Stimulated activated CD4-positive, alpha-beta T cell treated with anti-CD3 and anti-CD28 coated beads, Interleukin-4, amount 100 ng/mL, for 24 hours (primary cell): ENCODE measurements at regions not wholly inside any gene's neighbourhood (a gene's known extent, or its start where the extent isn't known, plus 50 kb on each side); places are given as distances from the start of the nearest gene placed in this dataset.
A peak's percentile ranks its signal among the peaks of the same experiment; 100 is the strongest.
"Not testable (repeated sequence)": the region's sequence is repeated elsewhere in the genome, so short reads cannot be mapped to it uniquely, and the experiment has no call there.

Experiments
- DNase-seq: peaks from one replicate; pipeline ENCODE4 v3.0.0-alpha.2; 2020

DNA sequence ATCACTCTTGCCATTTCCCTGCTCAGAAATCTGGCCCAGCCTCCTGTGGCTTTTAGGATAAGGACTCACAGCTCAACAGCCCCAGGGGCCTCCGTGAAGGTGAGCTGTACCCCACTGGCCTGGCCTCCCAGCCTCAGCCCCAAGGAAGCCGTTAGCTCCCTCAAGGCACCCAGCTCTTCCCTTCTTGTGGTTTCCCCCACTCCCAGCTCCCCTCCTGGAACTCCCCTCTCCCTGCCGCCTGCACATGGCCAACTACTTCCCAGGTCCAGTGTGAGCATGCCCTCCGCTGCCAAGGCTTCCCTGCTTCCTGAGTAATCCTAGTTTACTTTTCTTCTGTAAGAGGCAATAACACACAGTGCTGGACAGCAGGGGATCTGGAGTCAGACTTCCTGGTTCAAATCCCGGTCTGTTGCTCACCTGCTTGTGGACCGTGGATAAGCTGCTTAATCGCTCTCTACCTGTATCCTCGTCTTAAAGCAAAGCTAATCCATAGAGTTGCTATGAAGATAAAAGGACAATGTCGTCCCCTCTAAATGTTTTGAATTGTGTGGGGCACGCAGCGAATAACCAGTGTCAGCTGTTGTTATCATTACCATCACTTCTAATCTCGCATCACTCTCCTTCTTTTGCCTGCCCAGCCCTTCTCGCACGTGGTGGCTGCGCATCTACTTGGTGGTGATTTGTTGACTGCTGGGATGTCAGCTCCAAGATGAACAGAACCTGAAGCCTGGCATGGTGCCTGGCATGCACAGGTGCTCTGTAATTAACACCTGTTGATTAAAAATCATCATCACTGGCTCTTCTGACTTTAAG is 86.6 kb downstream of the C5orf15 start:
- no peak for DNase-seq

DNA sequence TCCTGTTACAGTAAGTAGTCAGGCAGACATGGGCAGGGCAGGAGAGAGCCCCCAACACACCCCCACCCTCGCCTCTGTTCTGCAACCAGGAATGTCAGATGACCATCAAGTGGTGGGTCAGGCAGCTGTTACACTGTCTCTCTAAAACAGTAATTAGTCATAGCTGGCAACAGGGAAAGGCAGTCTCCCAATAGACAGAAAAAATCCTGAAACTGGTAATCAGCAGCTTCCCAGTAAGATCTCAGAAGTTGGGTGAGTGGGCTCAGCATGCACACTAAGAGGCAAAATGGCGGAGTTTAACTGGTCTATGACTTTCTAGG is 90.2 kb downstream of the C5orf15 start:
- DNase-seq, result no peak

DNA sequence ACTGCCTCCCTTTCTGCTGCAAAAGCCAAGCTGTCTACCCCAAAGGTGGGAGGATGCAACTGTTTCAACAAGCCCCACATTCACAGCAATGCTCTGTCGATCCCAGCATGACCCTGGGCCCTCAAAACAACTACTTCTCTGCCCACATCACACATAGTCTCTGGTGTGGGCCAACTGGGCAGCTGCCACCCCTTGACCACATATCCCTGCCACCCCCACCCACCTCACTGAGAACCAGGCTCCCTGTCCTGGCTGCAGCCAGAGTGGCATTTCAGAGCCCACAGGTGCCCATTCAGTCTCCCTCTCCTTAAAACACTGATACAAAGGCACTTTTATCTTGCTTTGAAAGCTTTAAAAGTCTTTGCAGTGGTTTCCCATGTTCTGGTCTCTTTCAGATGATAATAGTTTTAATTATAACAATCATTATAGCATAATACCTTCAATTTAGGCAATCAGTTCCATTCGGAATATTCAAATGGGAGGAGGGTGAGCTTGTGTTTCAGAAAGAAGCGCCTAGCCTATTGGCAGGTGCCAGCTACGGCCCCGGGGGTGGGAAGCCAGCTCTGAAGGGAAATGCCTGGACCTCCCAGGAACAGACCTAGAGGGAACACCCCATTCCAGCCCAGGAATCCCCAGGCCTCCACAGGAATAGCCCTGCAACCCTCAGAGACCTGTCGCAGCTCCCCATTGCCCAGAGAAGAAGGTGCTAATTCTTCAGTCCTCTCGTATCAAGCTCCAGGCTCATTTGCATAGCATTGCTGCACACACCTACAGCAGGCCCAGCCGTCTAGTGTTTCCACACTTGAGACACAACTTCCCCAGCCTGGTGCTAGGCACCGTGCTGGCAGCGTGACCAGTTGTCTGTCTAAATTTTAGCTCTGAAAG is 90.8 kb downstream of the C5orf15 start:
- DNase-seq, result no peak

GRCh38 chr5:133876266-133876665 is 92.2 kb downstream of the C5orf15 start:
- no peak for DNase-seq

- no peak for DNase-seq
Measured at GRCh38 chr5:133875179-133875578, 93.2 kb downstream of the C5orf15 start.

DNA sequence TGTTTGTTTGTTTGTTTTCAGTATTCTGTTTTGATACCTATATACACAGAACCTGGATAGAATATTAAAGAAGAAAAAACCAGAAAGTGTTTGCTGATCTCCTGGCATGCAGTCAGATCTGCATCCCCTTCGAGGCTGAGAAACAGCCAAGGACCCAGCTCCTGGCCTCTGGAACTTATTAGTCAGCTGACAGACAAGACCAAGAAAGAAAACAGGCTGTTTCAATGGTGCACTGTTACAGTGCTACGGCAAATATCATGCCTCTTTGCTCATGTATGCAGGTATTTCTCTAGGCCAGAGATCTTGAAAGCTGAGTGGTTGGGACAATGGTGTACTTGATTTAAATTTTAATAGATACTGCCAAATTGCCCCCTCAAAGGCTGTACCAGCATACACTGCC is 95.0 kb downstream of the C5orf15 start:
- DNase-seq, result peak; percentile 17

GRCh38 chr5:133870661-133871060 is 97.8 kb downstream of the C5orf15 start:
- no peak for DNase-seq

DNA sequence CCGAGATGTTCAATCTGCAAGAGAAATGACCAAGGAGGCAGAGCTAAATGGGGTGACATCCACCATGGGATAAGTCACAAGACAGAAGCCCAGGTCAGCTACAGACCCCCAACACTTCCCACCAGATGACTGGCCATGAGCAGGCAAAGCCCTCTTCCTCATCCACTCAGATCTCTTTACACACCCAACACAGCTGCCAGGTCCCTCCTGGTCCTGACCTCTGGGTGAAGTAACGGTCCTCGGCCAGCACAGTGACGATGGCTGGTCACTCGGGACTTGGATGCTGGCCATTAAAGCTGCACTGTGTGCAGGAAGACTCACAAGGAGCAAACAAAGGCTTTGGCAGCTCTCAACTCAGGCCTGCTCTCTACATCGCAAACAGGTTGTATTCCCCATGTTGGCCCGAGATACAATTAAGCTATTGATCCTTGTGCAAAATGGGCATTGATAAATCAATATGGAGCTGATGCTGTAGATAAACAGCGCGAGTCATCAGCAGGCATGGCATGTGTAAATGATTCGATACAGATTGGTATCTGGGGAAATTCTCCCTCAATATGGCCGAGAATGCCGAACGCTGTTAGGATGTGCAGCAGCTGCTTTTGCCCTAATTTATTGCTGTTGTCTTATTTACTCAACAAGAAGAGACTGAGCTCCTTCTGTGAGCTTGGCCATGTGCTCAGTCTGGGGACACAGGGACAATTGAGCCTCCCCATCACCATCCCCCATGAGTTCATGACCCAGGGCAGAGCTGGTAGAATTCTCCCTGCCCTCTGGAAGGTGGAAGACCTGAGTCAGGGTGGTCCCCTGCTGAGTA is 98.7 kb downstream of the C5orf15 start:
- no peak for DNase-seq

DNA sequence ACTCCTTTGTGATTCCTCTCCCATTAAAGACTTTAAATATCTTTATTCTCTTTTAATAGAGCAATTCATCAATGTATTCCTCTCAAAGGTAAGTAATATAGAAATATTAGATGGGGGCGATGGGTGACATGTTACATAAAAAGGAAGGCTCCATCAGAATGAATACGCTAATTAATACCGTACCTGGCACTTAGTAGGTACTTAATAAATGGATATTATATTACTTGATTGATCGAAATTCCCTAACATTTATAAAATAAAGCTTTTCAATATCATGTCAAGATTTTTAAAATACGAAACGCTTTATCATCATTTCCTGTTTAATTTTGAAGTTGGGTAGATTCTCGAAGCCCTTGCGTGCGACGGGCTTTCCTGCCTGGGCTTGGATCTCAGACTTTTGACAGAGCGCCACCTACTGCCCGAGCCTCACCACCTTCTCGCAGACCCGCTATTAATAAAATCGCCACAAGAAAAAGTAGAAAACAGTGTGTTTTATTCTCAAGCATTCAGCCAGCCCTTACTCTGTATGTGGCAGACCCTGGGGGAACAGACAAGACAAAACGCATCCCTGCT is 99.4 kb downstream of the C5orf15 start:
- DNase-seq, result peak; percentile 84

GRCh38 chr5:133867851-133868545 is 100.4 kb downstream of the C5orf15 start:
- no peak for DNase-seq

GRCh38 chr5:133867341-133867740 is 101.1 kb downstream of the C5orf15 start:
- no peak for DNase-seq

- no peak for DNase-seq
Measured at GRCh38 chr5:133866903-133867245, 101.6 kb downstream of the C5orf15 start.

GRCh38 chr5:133866160-133866902 is 102.1 kb downstream of the C5orf15 start:
- no peak for DNase-seq

DNA sequence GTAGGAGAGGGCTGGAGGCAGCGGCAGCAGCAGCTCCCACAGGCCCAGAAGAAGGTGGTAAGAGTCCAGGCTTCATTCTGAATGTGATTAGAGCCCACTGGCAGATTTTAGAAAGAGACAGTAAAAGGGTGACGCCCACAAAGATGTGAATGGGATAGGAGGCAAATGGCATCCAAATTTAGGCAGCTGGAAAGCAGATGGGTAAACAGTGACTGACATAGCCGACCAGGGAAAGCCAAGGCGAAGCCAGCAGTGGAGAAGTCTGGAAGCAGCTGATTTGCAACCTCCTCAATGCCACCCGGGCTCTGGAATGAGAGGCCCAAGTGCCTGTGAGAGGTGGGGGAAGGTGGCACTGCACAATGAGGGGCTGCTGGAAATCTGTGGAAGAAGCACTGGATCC is 103.3 kb downstream of the C5orf15 start:
- no peak for DNase-seq

DNA sequence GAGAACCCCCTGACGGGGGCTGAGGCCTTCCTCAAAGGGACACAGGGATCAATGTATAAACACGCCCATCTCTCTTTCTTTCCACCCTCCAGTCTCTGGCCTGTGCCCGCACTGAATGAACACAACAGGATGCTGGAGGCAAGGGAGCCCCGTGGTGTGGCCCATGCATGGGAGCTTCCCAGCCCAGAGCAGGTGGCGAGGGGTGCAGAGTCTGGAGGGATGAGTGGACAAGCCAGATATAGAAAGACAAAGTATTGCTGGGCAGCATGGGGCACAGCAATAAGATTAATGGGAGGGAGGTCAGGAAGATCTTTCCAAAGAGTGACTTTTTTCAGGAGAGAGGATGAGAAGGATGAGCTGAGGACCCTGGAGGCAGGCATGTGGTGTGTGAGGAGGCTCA is 103.7 kb downstream of the C5orf15 start:
- DNase-seq, result no peak

- DNase-seq, result no peak
Measured at GRCh38 chr5:133863857-133864585, 104.4 kb downstream of the C5orf15 start.

DNA sequence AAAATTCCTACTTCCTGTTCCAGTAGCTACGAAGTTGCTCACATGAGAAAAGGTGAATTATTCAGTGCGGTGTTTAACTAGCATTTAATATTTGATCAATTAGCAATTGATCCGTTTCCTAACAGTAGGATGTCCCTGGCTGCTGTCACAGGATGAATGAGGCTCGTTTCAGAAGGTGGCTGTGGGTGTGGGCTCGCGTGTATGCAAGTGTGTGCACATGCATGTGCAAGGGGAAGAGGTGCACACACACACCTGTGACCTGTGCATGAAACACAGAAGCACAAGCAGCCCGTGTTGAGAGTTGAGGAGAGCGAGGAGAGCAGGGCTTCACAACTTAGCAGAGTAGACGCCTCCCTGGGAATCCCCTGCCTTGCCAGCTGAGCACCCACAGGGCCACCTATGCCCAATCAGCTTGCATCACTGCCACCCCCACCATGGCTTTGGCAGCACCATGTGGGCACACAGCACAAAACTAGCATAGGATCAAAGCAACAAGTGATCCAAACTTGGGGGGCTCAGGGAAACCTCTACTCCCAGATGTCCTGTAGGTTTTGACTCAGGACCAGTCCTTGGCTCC is 107.2 kb downstream of the C5orf15 start:
- DNase-seq, result peak; percentile 9

- no peak for DNase-seq
Measured at GRCh38 chr5:133859073-133859472, 109.4 kb downstream of the C5orf15 start.

DNA sequence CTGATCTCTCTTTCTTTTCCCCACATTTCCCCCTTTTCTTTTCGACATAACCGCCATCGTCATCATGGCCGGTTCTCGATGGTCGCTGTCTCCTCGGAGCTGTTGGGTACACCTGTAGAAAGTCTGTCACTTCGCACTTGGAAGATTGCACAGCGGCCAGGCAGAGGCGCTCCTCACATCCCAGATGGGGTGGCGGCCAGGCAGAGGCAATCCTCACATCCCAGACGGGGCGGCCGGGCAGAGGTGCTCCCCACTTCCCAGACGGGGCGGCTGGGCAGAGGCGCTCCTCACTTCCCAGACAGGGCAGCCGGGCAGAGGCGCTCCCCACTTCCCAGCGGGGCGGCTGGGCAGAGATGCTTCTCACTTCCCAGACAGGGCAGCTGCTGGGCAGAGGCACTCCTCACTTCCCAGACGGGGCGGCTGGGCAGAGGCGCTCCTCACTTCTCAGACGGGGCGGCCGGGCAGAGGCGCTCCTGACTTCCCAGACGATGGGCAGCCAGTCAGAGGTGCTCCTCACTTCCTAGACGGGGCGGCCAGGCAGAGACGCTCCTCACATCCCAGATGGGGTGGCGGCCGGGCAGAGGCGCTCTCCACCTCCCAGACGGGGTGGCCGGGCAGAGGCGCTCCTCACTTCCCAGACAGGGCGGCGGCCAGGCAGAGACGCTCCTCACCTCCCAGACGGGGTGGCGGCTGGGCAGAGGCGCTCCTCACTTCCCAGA is 110.7 kb downstream of the C5orf15 start:
- not testable (repeated sequence) for DNase-seq

GRCh38 chr5:133854554-133854953 is 113.9 kb downstream of the C5orf15 start:
- DNase-seq, result no peak
